Pancreas (tissue), 10 donors: ENCODE measurements at regions not wholly inside any gene's neighbourhood (a gene's known extent, or its start where the extent isn't known, plus 50 kb on each side); places are given as distances from the start of the nearest gene placed in this dataset.

Experiments used
- ATAC-seq, 4 donors: fragments of 200-7000 bp; cut with Tn5 transposase; one replicate each; pipeline versions ENCODE4 v1.8.0 to v1.9.1; 2020; ENCODE audit warnings: mild to moderate bottlenecking in 4 of 4, moderate library complexity in 4 of 4
- DNase-seq, 6 donors: peaks; one replicate each; pipeline ENCODE4 v3.0.0-alpha.2; 2020
- FAIRE-seq: peaks from 2 replicates; lab custom pipeline; 2012; peaks lifted over from hg19 to GRCh38; lab: Jason Lieb, UNC
- H3K27ac ChIP-seq, 4 donors: fragments of 200-600 bp; sonication (generic); 1 replicate in 3 of 4; 2 replicates in 1 of 4; pipeline versions ENCODE4 v1.5.0 to v1.8.0; 2020
- H3K27me3 ChIP-seq, 4 donors: fragments of 200-600 bp; one replicate each; pipeline ENCODE4 v1.8.0; 2021
- H3K36me3 ChIP-seq, 3 donors: fragments of 200-600 bp; sonication (generic) in 1 of 3; one replicate each; pipeline versions ENCODE4 v1.5.0 to v1.8.0; 2020 to 2021
- H3K4me1 ChIP-seq, 3 donors: fragments of 200-600 bp; one replicate each; pipeline ENCODE4 v1.8.0; 2021
- H3K4me3 ChIP-seq, 4 donors: fragments of 200-600 bp; sonication (generic) in 2 of 4; one replicate each; pipeline versions ENCODE4 v1.5.0 to v1.8.0; 2020 to 2021
- H3K9me3 ChIP-seq, 4 donors: fragments of 200-600 bp; one replicate each; pipeline ENCODE4 v1.8.0; 2021
- CTCF ChIP-seq, 4 donors: fragments of 200-600 bp; sonication (generic) in 3 of 4; IDR thresholded peaks; one replicate each; pipeline versions ENCODE4 v1.5.0 to v1.8.0; 2021; ENCODE audit warnings: antibody characterized with exemption in 4 of 4
- WGBS, 2 donors: extraction: QIAGEN DNeasy Blood & Tissue Kit; methylation state at CpG; one replicate each; pipeline ENCODE4 v1.1.7; 2013; 5-methylcytosine and 5-hydroxymethylcytosine counted together
- intact Hi-C, 3 donors: fragments of 100-400 bp; cut with DNase I; formaldehyde crosslinking; loops; one replicate each; pipeline versions ENCODE4 v1.11.1 to v1.14.2; 2022
- donor health status: healthy with polysubstance abuse.
- donor health status: DM: no; HTN: no; CAD: no; lungs with moderate emphysema.
- donor health status: DM: no; HTN: no; CAD: no.
- donor health status: control.
- donor health status: control.
- donor health status: Bipolar disorder and iron deficiency.
- donor health status: DM: yes; HTN: yes; CAD: no.
- donor health status: DM: no; HTN: no; CAD: no.
- donor health status: DM: no; HTN: no; CAD: no.
- donor health status: DM: yes; HTN: yes; CAD: no.

DNA sequence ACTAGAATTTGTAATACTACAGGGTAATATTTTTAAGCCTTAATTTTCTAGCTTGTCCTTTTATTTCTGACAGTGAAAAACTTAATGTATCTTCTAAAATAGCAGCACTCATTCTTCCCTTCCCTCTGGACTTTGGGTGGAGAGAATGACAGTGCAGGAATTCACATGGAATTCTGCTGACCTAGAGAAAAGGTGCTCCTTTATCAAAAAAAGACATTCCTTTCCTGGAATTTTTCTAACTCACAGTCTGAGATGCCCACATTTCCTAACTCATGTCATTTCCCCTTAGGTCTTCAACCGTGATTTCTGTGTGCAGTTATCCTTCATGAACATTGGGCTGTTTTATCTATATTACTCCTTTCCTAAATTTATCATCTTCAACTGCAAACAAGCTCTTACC is 137.8 kb upstream of the PDGFD start:
- no peak for DNase-seq
- no peak for FAIRE-seq
- no peak for TF ChIP-seq CTCF (IDR thresholded peaks at IDR 0.05)
- H3K27me3 ChIP-seq = no peaks in the 10 kb centered on the region
- no peaks in the 10 kb centered on the region for H3K9me3 ChIP-seq
- H3K36me3 ChIP-seq = no peaks in the 10 kb centered on the region
- 63 to 70% methylated on average over 1 of the region's 1 CpG for WGBS, 2 donors
- H3K4me1 ChIP-seq = no peaks in the 10 kb centered on the region
- no peak overlapping the region for H3K4me3 ChIP-seq
- no peak overlapping the region for H3K27ac ChIP-seq
- no peak for ATAC-seq
- intact Hi-C loops = no loop called here

DNA sequence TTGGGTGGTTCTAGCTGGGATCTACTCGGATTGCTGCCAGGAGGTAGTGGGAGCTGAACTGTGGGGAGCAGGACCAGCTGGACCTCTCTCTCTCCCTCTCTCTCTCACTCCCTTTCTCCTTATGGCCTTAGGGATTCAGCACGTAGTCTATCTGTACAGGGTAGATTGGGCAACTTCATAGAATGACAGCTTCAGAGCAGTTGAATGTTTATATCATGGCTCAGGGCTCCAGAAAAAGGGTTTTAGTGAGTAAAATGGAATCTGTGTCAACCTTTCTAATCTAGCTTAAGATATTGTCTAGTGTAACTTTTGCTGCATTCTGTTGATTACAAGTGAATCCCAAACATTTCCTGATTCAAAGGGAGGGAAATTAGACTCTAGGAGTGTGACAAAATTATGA is 127.7 kb upstream of the PDGFD start:
- 73 to 86% methylated on average over 2 of the region's 2 CpGs for WGBS, 2 donors
- H3K4me3 ChIP-seq = no peak overlapping the region
- FAIRE-seq (no peak), DNase-seq (no peak), ATAC-seq (no peak)
- no peaks in the 10 kb centered on the region for H3K9me3 ChIP-seq
- H3K27me3 ChIP-seq = no peaks in the 10 kb centered on the region
- no peaks in the 10 kb centered on the region for H3K36me3 ChIP-seq
- H3K4me1 ChIP-seq = no peaks in the 10 kb centered on the region
- no peak for TF ChIP-seq CTCF (IDR thresholded peaks at IDR 0.05)
- H3K27ac ChIP-seq = no peak overlapping the region
- intact Hi-C loops = no loop called here

DNA sequence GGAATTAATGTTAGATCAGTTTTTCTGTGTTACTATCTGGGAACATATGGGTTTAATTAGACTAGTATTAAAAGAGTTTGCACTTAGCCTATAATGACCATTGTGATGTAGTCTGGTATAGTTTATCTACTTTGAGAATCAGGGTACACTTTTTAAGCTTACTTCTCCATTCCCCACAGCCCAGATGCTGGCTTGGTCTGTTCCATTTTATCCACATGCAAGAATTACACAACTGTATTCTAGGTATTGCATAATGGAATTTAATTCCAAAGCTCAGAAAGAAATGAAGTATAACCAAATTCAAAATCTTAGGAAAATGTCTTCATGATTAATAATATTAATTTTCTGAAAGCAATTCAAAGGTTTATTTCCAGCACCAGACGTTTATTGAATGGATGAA is 122.2 kb upstream of the PDGFD start:
- no peak for ATAC-seq
- Histone ChIP-seq H3K4me3 (no peak overlapping the region), H3K27ac (no peak overlapping the region), H3K9me3 (no peaks in the 10 kb centered on the region), H3K4me1 (no peaks in the 10 kb centered on the region), H3K36me3 (no peaks in the 10 kb centered on the region), H3K27me3 (no peaks in the 10 kb centered on the region)
- no peak for FAIRE-seq
- intact Hi-C loops = no loop called here
- no peak for DNase-seq
- WGBS, 2 donors = 34 to 43% methylated on average over 1 of the region's 1 CpG
- no peak for TF ChIP-seq CTCF (IDR thresholded peaks at IDR 0.05)

- H3K36me3 ChIP-seq = no peaks in the 10 kb centered on the region
- ATAC-seq = no peak
- H3K4me3 ChIP-seq = no peak overlapping the region
- H3K27me3 ChIP-seq = no peaks in the 10 kb centered on the region
- no peak overlapping the region for H3K27ac ChIP-seq
- TF ChIP-seq CTCF (IDR thresholded peaks at IDR 0.05) = no peak
- DNase-seq = no peak
- FAIRE-seq = no peak
- intact Hi-C loops = no loop called here
- no peaks in the 10 kb centered on the region for H3K9me3 ChIP-seq
- H3K4me1 ChIP-seq = no peaks in the 10 kb centered on the region
These were observed 115.6 kb upstream of the PDGFD start for GRCh38 chr11:104279587-104279986.

GRCh38 chr11:104275992-104276391 is 112.0 kb upstream of the PDGFD start:
- FAIRE-seq (no peak), ATAC-seq (no peak), DNase-seq (no peak)
- Histone ChIP-seq H3K4me1 (no peaks in the 10 kb centered on the region), H3K4me3 (no peak overlapping the region), H3K27me3 (no peaks in the 10 kb centered on the region), H3K9me3 (no peaks in the 10 kb centered on the region), H3K27ac (no peak overlapping the region), H3K36me3 (no peaks in the 10 kb centered on the region)
- TF ChIP-seq CTCF (IDR thresholded peaks at IDR 0.05) = no peak
- WGBS, 2 donors = 54 to 59% methylated on average over 2 of the region's 2 CpGs
- intact Hi-C loops = no loop called here
